Endothelial cell of hepatic sinusoid (primary cell): ENCODE measurements at regions not wholly inside any gene's neighbourhood (a gene's known extent, or its start where the extent isn't known, plus 50 kb on each side); places are given as distances from the start of the nearest gene placed in this dataset.
"Not testable (repeated sequence)": the region's sequence is repeated elsewhere in the genome, so short reads cannot be mapped to it uniquely, and the experiment has no call there.

Source experiments
- in situ Hi-C: cut with HindIII; loops from 2 replicates; pipeline ENCODE4 v1.10.0; 2017; ENCODE audit warnings: low sequenced_read_pairs

GRCh38 chr22:27232077-27232476 lies 569.5 kb downstream of the MN1 start:
- in situ Hi-C loops, result loop anchor here (5.0 kb wide), 1 partner anchor 55 kb away; no protein-coding TSS in a partner anchor

- in situ Hi-C loops, result no loop called here
Measured at GRCh38 chr22:27237080-27237741, 564.3 kb downstream of the MN1 start.

GRCh38 chr22:27238935-27239510 lies 562.5 kb downstream of the MN1 start:
- in situ Hi-C loops, result no loop called here

- in situ Hi-C loops, result no loop called here
Measured at GRCh38 chr22:27239520-27239919, 562.0 kb downstream of the MN1 start.

- in situ Hi-C loops, result no loop called here
Measured at GRCh38 chr22:27240298-27241075, 561.1 kb downstream of the MN1 start.

- in situ Hi-C loops, result no loop called here
Measured at GRCh38 chr22:27241430-27242321, 559.9 kb downstream of the MN1 start.

- in situ Hi-C loops, result no loop called here
Measured at GRCh38 chr22:27242474-27242873, 559.1 kb downstream of the MN1 start.

GRCh38 chr22:27242917-27243589 lies 558.5 kb downstream of the MN1 start:
- in situ Hi-C loops, result no loop called here

- in situ Hi-C loops, result no loop called here
Measured at GRCh38 chr22:27244328-27244727, 557.2 kb downstream of the MN1 start.

- in situ Hi-C loops, result no loop called here
Measured at GRCh38 chr22:27245056-27245455, 556.5 kb downstream of the MN1 start.

- in situ Hi-C loops, result no loop called here
Measured at GRCh38 chr22:27246558-27246957, 555.0 kb downstream of the MN1 start.

- in situ Hi-C loops, result no loop called here
Measured at GRCh38 chr22:27247701-27248434, 553.7 kb downstream of the MN1 start.

GRCh38 chr22:27250418-27250817 lies 551.1 kb downstream of the MN1 start:
- in situ Hi-C loops, result no loop called here

- in situ Hi-C loops, result no loop called here
Measured at GRCh38 chr22:27250886-27251285, 550.7 kb downstream of the MN1 start.

- in situ Hi-C loops, result no loop called here
Measured at GRCh38 chr22:27251563-27251962, 550.0 kb downstream of the MN1 start.

GRCh38 chr22:27252282-27253049 lies 549.1 kb downstream of the MN1 start:
- in situ Hi-C loops, result no loop called here

- in situ Hi-C loops, result no loop called here
Measured at GRCh38 chr22:27253108-27253902, 548.3 kb downstream of the MN1 start.

- in situ Hi-C loops, result not testable (repeated sequence)
Measured at GRCh38 chr22:27254063-27254462, 547.5 kb downstream of the MN1 start.
